ENCODE measurements at regions not wholly inside any gene's neighbourhood (a gene's known extent, or its start where the extent isn't known, plus 50 kb on each side); places are given as distances from the start of the nearest gene placed in this dataset.

DNA sequence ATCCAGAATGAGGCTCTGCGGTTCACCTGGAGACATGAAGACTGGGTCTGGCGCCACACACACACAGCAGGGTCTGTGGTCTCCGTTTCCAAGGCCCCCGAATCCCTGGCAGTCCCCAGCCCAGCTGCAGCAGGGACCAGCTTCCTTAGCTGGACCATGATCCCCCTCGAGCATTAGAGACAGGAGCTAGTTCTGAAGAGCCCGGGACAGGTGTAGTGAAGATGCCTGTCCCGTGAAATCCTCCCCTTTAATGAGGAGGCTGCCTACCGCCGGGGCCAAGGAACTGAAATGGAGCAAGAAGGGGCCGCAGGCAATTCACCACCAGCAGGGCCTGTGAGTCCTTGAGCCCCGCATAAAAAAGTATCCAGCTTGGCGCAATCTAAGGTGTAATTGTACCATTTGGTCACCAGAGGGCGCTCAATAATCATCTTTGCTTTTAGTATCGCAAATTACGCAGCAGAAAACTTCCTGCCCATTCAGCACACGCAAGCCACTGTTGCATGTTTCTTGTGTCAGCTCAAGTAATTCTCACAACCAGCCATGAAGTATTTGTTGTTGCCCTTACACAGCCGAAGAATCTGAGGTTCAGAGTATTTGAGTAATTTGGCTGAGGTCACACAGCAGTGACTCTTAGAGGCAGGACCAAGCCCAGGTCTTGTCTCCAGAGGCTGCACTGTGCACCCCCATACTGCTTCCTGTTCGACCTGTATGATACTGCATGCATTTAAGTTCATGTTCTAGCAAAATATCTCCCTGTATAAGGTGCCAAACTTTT lies 54.3 kb upstream of the PPP2R5C start:
- peak; percentile 74 for DNase-seq

DNA sequence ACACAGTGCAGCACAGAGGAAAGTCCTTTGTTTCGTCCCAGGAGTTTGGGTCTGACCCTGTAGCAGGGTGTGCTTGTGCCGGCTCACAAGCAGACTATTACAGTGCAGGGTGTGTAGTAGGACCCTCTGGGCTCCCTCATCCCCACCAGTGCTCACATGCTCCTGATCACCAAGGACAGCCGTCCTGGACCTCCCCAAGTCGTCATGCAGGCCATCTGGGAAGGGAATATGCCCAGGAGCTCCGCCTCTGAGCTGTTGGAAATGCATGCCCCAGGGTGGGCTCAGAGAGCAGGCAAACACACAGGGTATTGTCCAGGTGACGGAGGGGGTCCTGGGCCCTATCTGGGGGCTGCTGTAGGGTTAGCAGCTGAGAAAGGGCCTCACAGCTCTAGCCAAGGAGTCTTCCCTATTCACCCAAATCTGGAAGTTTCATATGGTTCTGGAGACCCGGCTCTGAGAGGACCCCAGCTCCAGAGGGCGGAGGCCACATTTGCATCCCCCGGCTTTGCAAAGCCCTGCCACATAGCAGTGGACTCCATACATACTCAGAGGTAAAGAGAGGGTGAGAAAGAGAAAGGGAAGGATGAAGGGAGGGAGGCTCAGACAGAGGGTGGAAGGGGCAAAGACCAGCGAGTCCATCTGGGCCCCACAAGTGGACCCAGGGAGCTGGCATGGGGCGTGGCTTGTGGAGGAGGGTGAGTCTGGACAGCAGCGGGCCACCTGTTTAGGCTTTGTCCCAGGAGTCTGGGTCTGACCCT lies 53.5 kb upstream of the PPP2R5C start:
- no peak for DNase-seq

DNA sequence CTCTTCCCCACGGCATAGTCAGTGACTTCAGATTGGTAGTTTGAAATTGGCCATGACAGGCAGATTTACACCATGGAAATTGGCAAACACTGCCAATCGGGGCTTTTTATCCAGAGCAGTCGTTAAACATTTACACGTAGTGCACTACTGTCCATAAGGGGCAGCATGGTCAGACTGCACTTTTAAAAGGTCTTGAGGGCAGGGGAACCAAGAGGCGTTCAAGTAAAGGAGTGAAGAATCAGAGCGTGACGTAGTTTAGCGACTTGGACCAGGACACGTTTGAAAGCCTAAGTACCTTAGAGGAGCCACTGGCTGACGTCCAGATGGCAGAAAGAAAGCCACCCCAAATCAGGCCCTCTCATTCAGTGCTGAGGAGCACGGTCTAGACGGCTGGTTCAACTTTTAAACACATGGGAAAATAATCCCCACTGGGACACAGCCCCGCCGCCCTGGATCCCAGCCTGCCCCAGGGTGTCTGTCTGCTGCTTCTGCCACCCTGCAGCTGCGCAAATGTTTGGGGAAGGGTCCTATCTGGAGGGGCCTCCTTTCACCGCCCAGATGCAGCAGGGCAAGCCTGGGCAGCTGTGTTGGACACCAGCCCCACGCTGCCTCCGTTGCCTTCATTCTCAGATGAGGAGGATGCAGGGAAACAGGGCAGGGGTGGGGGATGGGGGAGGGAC lies 52.5 kb upstream of the PPP2R5C start:
- DNase-seq = no peak

DNA sequence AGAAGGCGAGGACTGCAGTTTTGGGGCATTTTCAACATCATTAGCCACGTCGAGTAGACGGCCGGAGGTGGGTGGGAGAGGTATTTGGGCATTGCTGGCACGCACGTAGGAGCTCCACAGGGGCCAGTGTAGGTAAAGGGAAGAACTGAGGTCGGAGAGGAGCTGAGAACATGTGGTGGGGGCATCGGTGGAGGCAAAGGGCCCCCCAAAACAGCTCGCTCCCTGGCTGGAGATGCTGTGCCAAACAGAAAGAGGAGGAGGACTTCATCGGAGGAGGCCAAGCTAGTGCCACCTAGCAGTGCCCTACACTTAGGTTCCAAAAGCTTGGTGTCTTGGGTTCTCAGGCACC lies 52.0 kb upstream of the PPP2R5C start:
- DNase-seq = no peak

DNA sequence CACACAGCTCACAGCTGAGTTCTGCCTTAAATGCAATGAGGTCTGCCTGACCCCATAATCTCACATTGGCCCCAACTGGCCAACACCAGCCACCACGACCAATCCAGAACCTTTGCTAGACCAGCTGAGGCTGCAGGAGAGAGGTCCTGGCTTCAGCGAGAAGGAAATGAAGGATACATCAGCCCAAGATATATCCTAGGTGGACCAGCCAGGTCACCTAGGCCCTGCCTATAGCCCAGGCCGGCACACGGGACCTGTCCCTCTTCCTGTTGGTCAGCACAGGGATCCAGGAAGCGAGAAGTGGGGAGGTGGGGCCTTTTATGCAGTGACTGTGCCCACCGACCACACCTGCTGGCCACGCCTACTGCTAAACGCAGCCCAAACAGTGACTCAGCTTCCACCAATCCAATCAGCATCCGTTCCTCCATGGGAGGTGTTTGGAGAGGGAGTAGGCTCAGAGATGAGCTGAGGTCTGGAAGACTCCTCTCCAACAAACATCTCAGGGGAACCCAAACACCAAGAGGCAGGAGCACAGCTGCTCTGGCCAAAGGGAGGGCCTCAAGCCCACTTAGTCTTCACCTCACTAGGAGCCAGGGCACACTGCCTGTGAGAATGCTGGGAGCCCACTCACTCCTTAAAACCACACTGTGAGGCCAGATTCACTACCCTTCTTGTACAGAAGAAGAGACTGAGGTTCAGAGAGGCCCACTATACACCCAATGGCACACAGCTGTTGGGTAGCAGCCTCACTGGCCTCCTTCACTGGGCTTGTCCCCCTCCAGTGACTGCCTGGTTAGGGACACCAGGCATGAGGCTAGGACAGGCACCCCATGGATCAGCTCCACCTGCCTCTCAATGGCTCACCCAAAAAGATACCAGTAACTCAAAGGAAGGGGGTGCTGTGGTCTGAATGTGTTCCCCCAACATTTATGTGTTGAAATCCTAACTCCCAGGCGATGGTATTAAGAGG lies 51.3 kb upstream of the PPP2R5C start:
- no peak for DNase-seq

GRCh38 chr14:101711041-101711856 lies 50.3 kb upstream of the PPP2R5C start:
- no peak for DNase-seq
